ENCODE measurements at regions not wholly inside any gene's neighbourhood (a gene's known extent, or its start where the extent isn't known, plus 50 kb on each side); places are given as distances from the start of the nearest gene placed in this dataset.

GRCh38 chr4:138686106-138686835 is 329.3 kb upstream of the NOCT start:
- no peak for DNase-seq

- no peak for DNase-seq
Measured at GRCh38 chr4:138685316-138685715, 330.3 kb upstream of the NOCT start.

- peak; percentile 57 for DNase-seq
Measured at GRCh38 chr4:138680989-138681604, 334.5 kb upstream of the NOCT start.

- DNase-seq: no peak
Measured at GRCh38 chr4:138680256-138680655, 335.3 kb upstream of the NOCT start.

GRCh38 chr4:138678985-138679746 is 336.4 kb upstream of the NOCT start:
- no peak for DNase-seq

GRCh38 chr4:138677748-138678147 is 337.8 kb upstream of the NOCT start:
- DNase-seq: no peak

- no peak for DNase-seq
Measured at GRCh38 chr4:138677212-138677611, 338.4 kb upstream of the NOCT start.

- DNase-seq: no peak
Measured at GRCh38 chr4:138675685-138676084, 339.9 kb upstream of the NOCT start.

GRCh38 chr4:138674209-138674608 is 341.4 kb upstream of the NOCT start:
- DNase-seq: no peak

GRCh38 chr4:138673053-138673452 is 342.5 kb upstream of the NOCT start:
- DNase-seq: no peak

- no peak for DNase-seq
Measured at GRCh38 chr4:138672393-138672976, 343.1 kb upstream of the NOCT start.

- no peak for DNase-seq
Measured at GRCh38 chr4:138671606-138672084, 343.9 kb upstream of the NOCT start.

GRCh38 chr4:138671106-138671505 is 344.5 kb upstream of the NOCT start:
- no peak for DNase-seq

GRCh38 chr4:138670681-138671080 is 344.9 kb upstream of the NOCT start:
- no peak for DNase-seq

GRCh38 chr4:138669479-138670315 is 345.9 kb upstream of the NOCT start:
- no peak for DNase-seq

- no peak for DNase-seq
Measured at GRCh38 chr4:138668309-138668708, 347.3 kb upstream of the NOCT start.

GRCh38 chr4:138666366-138666765 is 349.2 kb upstream of the NOCT start:
- no peak for DNase-seq

- no peak for DNase-seq
Measured at GRCh38 chr4:138665851-138666250, 349.7 kb upstream of the NOCT start.

- DNase-seq: no peak
Measured at GRCh38 chr4:138663883-138664282, 351.7 kb upstream of the NOCT start.

GRCh38 chr4:138659812-138660316 is 355.7 kb upstream of the NOCT start:
- no peak for DNase-seq

GRCh38 chr4:138659037-138659811 is 356.4 kb upstream of the NOCT start:
- DNase-seq: no peak
